ENCODE measurements at regions not wholly inside any gene's neighbourhood (a gene's known extent, or its start where the extent isn't known, plus 50 kb on each side); places are given as distances from the start of the nearest gene placed in this dataset.

GRCh38 chr14:42172304-42172703 lies 565.6 kb downstream of the LRFN5 start:
- no peak for DNase-seq

GRCh38 chr14:42163136-42163535 lies 556.5 kb downstream of the LRFN5 start:
- DNase-seq: no peak

DNA sequence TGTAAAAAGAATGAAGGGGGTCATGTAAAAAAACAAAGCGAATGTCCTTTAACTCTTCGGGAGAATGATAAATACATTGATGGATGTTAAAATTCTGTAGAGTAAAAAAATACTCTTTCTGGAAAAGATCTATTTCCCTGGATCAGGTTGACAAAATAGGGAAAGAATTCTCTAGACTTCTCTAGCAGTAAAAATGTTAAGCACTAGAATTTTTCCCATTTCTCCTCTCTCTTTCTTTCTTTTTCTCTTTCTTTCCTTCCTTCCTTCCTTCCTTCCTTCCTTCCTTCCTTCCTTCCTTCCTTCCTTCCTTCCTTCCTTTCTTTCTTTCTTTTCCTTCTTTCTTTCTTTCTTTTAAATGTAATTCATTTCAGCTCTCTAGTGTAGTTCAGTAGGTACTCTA lies 552.5 kb downstream of the LRFN5 start:
- no peak for DNase-seq

- no peak for DNase-seq
Observed at GRCh38 chr14:42149609-42150261, 543.1 kb downstream of the LRFN5 start.

GRCh38 chr14:42145766-42146165 lies 539.1 kb downstream of the LRFN5 start:
- DNase-seq: no peak

DNA sequence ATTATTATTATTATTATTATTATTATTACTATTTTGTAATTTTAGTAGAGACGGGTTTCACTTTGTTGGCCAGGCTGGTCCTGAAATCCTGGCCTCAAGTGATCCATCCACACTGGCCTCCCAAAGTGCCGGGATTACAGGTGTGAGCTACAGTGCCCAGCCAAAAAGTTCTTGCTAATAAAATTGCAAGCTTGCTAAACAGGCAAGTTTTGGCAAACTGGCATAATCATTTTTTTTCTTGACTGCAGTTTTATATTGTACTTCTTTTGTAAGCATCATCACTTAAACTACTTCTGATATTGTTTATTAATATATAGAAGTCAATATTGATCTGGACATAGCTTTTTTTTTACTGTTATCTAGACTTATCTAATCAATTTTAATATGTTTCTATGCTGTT lies 536.4 kb downstream of the LRFN5 start:
- DNase-seq: no peak

GRCh38 chr14:42141328-42141727 lies 534.7 kb downstream of the LRFN5 start:
- DNase-seq: no peak

DNA sequence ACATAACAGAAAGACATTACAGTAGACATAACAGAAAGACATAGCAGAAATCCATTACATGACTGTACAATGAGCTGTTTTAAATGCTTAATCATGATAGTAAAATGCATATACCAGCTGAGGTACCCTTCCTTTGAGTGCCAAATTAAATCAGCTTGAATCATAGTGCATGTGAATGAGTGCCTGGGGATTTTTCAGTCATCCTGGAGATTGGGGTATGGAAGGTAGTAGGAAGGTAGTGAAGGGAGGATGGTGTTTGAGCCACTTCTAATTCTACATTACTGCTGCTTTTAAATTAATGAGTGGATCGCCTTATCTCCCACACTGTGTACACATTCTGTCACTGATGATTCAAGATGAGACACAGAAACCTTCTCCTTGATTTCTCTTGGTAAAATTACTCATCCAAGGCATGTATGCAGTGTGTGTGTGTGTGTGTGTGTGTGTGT lies 534.2 kb downstream of the LRFN5 start:
- peak; percentile 83 for DNase-seq

DNA sequence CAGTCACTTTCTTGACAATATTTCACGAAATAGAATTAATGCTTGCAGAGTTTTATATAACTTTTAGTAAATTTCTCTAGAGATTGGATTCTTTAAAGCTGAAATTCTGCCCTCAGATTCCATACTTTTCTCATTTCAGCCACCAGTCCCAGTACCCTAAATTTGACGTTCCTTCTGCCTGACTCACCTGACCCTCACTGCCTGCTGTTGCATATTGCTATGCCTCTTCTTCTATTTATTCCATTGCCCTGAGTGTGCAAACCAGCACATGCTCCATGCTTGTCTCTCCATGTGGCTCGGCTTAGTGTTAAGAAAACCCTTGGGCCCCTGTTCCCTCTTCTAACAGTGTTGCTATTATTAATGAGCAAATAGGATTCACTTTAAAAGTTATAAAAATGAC lies 533.3 kb downstream of the LRFN5 start:
- DNase-seq: peak; percentile 51

DNA sequence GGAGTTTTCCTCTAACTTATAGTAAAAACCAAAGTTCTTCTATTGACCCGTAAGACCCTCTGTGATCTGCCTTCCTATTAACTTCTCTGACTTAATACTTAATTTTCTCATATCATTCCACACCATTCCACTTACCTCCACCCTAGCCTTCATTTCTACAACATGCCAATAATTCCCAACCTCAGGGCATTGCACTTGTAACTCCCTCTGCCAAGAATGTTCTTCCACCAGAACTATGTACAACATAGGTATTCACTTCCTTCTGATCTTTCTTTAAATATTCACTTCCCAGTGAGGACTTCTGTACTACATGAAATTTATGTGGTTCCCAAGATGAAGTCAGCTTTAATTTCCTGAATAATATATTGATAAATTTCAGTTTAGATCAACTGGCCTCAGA lies 531.7 kb downstream of the LRFN5 start:
- no peak for DNase-seq

DNA sequence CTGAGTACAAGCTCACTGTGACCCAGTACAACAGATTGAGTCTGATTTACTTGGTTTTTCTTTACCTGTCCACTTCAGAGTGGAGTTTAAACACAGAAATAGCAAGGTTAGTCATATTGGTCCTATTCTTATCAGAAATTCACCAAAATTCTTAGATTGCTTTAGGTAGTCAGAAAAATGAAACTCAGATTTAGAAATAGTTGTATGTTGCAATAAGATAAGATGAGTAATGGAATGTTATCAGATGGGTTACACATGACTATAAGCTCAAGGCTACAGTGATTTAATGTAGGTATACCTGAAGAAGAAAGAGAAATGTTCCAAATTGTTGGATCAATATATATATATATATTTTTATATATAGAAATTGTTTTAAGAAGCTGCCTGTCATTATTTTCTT lies 524.1 kb downstream of the LRFN5 start:
- no peak for DNase-seq

- no peak for DNase-seq
Observed at GRCh38 chr14:42123526-42123925, 516.9 kb downstream of the LRFN5 start.

DNA sequence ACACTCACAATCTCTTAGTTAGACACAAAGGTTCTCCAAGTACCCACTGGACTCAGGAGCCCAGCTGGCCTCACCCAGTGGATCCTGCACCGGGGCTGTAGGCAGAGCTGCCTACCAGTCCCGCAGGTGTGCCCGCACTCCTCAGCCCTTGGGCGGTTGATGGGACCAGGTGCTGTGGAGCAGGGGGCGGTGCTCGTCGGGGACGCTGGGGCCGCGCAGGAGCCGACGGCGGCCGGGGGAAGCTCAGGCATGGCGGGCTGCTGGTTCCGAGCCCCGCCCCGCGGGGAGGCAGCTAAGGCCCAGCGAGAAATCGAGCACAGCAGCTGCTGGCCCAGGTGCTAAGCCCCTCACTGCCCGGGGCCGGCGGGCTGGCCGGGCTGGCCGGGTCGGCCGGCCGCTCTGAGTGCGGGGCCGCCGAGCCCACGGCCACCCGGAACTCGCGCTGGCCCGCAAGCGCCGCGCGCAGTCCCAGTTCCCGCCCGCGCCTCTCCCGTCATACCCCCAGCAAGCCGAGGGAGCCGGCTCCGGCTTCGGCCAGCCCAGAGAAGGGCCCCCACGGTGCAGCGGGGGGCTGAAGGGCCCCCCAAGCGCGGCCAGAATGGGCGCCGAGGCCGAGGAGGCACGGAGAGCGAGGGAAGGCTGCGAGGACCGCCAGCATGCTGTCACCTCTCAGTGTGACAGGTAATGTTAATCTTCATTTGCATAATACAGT lies 506.8 kb downstream of the LRFN5 start:
- DNase-seq: no peak

DNA sequence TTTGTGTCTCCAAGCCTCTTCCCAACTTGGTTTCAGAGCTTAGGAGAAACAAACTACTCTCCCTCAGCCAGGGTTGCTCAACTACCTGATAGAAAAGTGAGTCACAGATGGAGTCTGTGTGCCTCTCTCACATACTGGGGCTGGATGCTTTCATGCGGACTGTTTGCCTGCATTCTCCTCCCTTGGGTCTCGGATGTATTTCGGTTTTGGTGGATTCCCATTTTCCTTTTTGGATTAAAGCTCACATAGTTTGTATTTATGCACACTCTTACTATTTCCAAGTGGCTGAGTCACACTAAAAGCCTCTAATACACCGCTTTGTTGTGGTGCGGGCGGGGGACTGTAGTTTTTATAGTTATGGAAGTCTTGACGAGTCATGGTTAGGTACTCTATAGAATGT lies 505.4 kb downstream of the LRFN5 start:
- peak; percentile 12 for DNase-seq

- no peak for DNase-seq
Observed at GRCh38 chr14:42111355-42111754, 504.7 kb downstream of the LRFN5 start.

GRCh38 chr14:42110167-42110566 lies 503.5 kb downstream of the LRFN5 start:
- peak; percentile 60 for DNase-seq

- no peak for DNase-seq
Observed at GRCh38 chr14:42095155-42095554, 488.5 kb downstream of the LRFN5 start.

DNA sequence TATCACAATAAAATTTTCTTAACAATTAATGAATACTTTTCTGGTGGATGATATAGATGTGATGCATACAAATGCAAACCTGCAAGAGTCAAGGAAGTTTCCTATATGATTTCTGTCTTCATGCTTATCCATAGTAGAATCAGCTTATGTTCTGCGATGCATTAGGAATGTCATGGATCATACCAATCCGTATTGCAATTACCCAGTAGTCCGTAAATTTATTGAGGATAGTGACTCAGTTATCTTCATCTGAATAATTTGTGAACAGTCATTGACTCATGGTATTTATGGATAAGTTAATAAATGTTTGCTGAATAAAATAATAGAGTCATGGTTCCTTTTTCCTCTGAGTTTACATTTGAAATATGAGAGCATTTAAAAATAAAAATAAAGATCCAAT lies 483.4 kb downstream of the LRFN5 start:
- no peak for DNase-seq

- no peak for DNase-seq
Observed at GRCh38 chr14:42079911-42080310, 473.2 kb downstream of the LRFN5 start.

- DNase-seq: no peak
Observed at GRCh38 chr14:42078345-42078744, 471.7 kb downstream of the LRFN5 start.

- DNase-seq: peak; percentile 27
Observed at GRCh38 chr14:42070031-42070430, 463.4 kb downstream of the LRFN5 start.

- DNase-seq: peak; percentile 27
Observed at GRCh38 chr14:42057111-42057510, 450.4 kb downstream of the LRFN5 start.

- DNase-seq: peak; percentile 12
Observed at GRCh38 chr14:42047421-42048055, 440.9 kb downstream of the LRFN5 start.

GRCh38 chr14:42045383-42045782 lies 438.7 kb downstream of the LRFN5 start:
- DNase-seq: no peak
